DOHH2 (cell line): ENCODE measurements at regions not wholly inside any gene's neighbourhood (a gene's known extent, or its start where the extent isn't known, plus 50 kb on each side); places are given as distances from the start of the nearest gene placed in this dataset.

ENCODE experiments used
- H3F3A ChIP-seq: fragments of 200-600 bp; sonication (generic), shearing (Covaris generic); 2 replicates; pipeline ENCODE4 v1.6.0; 2016; ENCODE audit warnings: antibody characterized with exemption, mild to moderate bottlenecking; ENCODE audit not compliant: control insufficient read depth, insufficient read depth
- H3K27ac ChIP-seq: fragments of 200-600 bp; sonication (generic); 2 replicates; pipeline ENCODE4 v1.5.1; 2014; ENCODE audit warnings: low read depth, mild to moderate bottlenecking, low read length, moderate library complexity
- H3K27me3 ChIP-seq: fragments of 200-600 bp; sonication (generic); 2 replicates; pipeline ENCODE4 v1.6.1; 2014; ENCODE audit warnings: mild to moderate bottlenecking, low read length, mixed read lengths; ENCODE audit not compliant: control insufficient read depth
- H3K36me3 ChIP-seq: fragments of 200-600 bp; sonication (generic); 2 replicates; pipeline ENCODE4 v1.6.1; 2014; ENCODE audit warnings: mild to moderate bottlenecking, low read length, moderate library complexity, mixed read lengths; ENCODE audit not compliant: control insufficient read depth
- H3K4me1 ChIP-seq: fragments of 200-600 bp; sonication (generic); 2 replicates; pipeline ENCODE4 v1.6.1; 2014; ENCODE audit warnings: mild to moderate bottlenecking, low read length, mixed read lengths; ENCODE audit not compliant: control insufficient read depth
- H3K4me2 ChIP-seq: fragments of 200-600 bp; sonication (generic); 2 replicates; pipeline ENCODE4 v1.6.0; 2014; ENCODE audit warnings: mild to moderate bottlenecking, low read length, moderate library complexity
- H3K4me3 ChIP-seq: fragments of 200-600 bp; sonication (generic); 2 replicates; pipeline ENCODE4 v1.5.1; 2014; ENCODE audit warnings: mild to moderate bottlenecking, low read length, mixed read lengths
- H3K79me2 ChIP-seq: fragments of 200-600 bp; sonication (generic); 2 replicates; pipeline ENCODE4 v1.6.1; 2014; ENCODE audit warnings: mild to moderate bottlenecking, low read length, mixed read lengths; ENCODE audit not compliant: control insufficient read depth
- H3K9me2 ChIP-seq: fragments of 200-600 bp; sonication (generic); replicated peaks from 2 replicates; pipeline ENCODE4 v1.6.1; 2014; ENCODE audit warnings: mild to moderate bottlenecking, low read length, mixed read lengths; ENCODE audit not compliant: control insufficient read depth
- H3K9me3 ChIP-seq: fragments of 200-600 bp; sonication (generic); 2 replicates; pipeline ENCODE4 v1.6.1; 2014; ENCODE audit warnings: antibody characterized with exemption, low read length, mixed read lengths; ENCODE audit not compliant: control insufficient read depth, insufficient read depth
- H4K20me1 ChIP-seq: fragments of 200-600 bp; sonication (generic); 2 replicates; pipeline ENCODE4 v1.6.0; 2014; ENCODE audit warnings: low read depth, mild to moderate bottlenecking, antibody characterized with exemption, low read length, moderate library complexity; ENCODE audit not compliant: control insufficient read depth, insufficient read depth
- CTCF ChIP-seq: fragments of 200-600 bp; sonication (generic); IDR thresholded peaks from one replicate; pipeline ENCODE4 v1.5.1; 2014; ENCODE audit warnings: antibody characterized with exemption, mild to moderate bottlenecking, low read depth, low read length; ENCODE audit not compliant: poor library complexity, severe bottlenecking
- EZH2phosphoT487 ChIP-seq: fragments of 200-600 bp; sonication (generic); IDR thresholded peaks from 2 replicates; pipeline ENCODE4 v1.6.1; 2017; ENCODE audit warnings: borderline replicate concordance, mild to moderate bottlenecking, antibody characterized with exemption, low read length, moderate library complexity, mixed read lengths

GRCh38 chr7:130875901-130876300 is 141.9 kb upstream of the KLF14 start:
- H3K9me2 ChIP-seq = no peaks in the 10 kb centered on the region
- H3K9me3 ChIP-seq = no peaks in the 10 kb centered on the region
- H4K20me1 ChIP-seq = 0 out of 2 replicates have a peak, but pooled peaks cover 3% of the 10 kb centered on the region
- peaks cover 15% of the 10 kb centered on the region for H3F3A ChIP-seq
- no peak overlapping the region for H3K4me3 ChIP-seq
- H3K27ac ChIP-seq = no peak overlapping the region
- H3K36me3 ChIP-seq = peaks cover 28% of the 10 kb centered on the region
- no peaks in the 10 kb centered on the region for H3K4me1 ChIP-seq
- H3K27me3 ChIP-seq = no peaks in the 10 kb centered on the region
- no peaks in the 10 kb centered on the region for H3K79me2 ChIP-seq
- no peak for TF ChIP-seq CTCF
- no peak for TF ChIP-seq EZH2phosphoT487
- no peak overlapping the region for H3K4me2 ChIP-seq

- Histone ChIP-seq H3K79me2 (no peaks in the 10 kb centered on the region), H3K4me1 (no peaks in the 10 kb centered on the region), H3K9me2 (no peaks in the 10 kb centered on the region), H4K20me1 (0 out of 2 replicates have a peak, but pooled peaks cover 3% of the 10 kb centered on the region), H3K9me3 (no peaks in the 10 kb centered on the region), H3K27me3 (no peaks in the 10 kb centered on the region), H3F3A (peaks cover 15% of the 10 kb centered on the region), H3K36me3 (peaks cover 44% of the 10 kb centered on the region), H3K27ac (no peak overlapping the region), H3K4me2 (no peak overlapping the region), H3K4me3 (no peak overlapping the region)
- TF ChIP-seq EZH2phosphoT487 (no peak), CTCF (no peak)
Observed at GRCh38 chr7:130877236-130877990, 143.4 kb upstream of the KLF14 start.

- Histone ChIP-seq H3K27ac (no peak overlapping the region), H3K79me2 (no peaks in the 10 kb centered on the region), H4K20me1 (0 out of 2 replicates have a peak, but pooled peaks cover 3% of the 10 kb centered on the region), H3K9me3 (no peaks in the 10 kb centered on the region), H3K4me2 (no peak overlapping the region), H3K9me2 (no peaks in the 10 kb centered on the region), H3K4me1 (no peaks in the 10 kb centered on the region), H3K36me3 (peaks cover 49% of the 10 kb centered on the region), H3F3A (peaks cover 15% of the 10 kb centered on the region), H3K27me3 (no peaks in the 10 kb centered on the region), H3K4me3 (no peak overlapping the region)
- TF ChIP-seq CTCF (no peak), EZH2phosphoT487 (no peak)
Observed at GRCh38 chr7:130877991-130878305, 143.9 kb upstream of the KLF14 start.
